ENCODE measurements at regions not wholly inside any gene's neighbourhood (a gene's known extent, or its start where the extent isn't known, plus 50 kb on each side); places are given as distances from the start of the nearest gene placed in this dataset.
"Not testable (repeated sequence)": the region's sequence is repeated elsewhere in the genome, so short reads cannot be mapped to it uniquely, and the experiment has no call there.

GRCh38 chr5:103909391-103909790 is 346.8 kb upstream of the NUDT12 start:
- no peak for DNase-seq

GRCh38 chr5:103908336-103909080 is 345.9 kb upstream of the NUDT12 start:
- DNase-seq = no peak

- no peak for DNase-seq
Observed at GRCh38 chr5:103907001-103907400, 344.4 kb upstream of the NUDT12 start.

- no peak for DNase-seq
Observed at GRCh38 chr5:103904651-103905050, 342.1 kb upstream of the NUDT12 start.

GRCh38 chr5:103902893-103903292 is 340.3 kb upstream of the NUDT12 start:
- DNase-seq = no peak

- no peak for DNase-seq
Observed at GRCh38 chr5:103901885-103902284, 339.3 kb upstream of the NUDT12 start.

GRCh38 chr5:103896593-103896992 is 334.0 kb upstream of the NUDT12 start:
- DNase-seq = no peak

- no peak for DNase-seq
Observed at GRCh38 chr5:103895738-103896137, 333.1 kb upstream of the NUDT12 start.

GRCh38 chr5:103894882-103895281 is 332.3 kb upstream of the NUDT12 start:
- DNase-seq = no peak

- no peak for DNase-seq
Observed at GRCh38 chr5:103891151-103891550, 328.6 kb upstream of the NUDT12 start.

- no peak for DNase-seq
Observed at GRCh38 chr5:103890313-103890712, 327.7 kb upstream of the NUDT12 start.

- no peak for DNase-seq
Observed at GRCh38 chr5:103889500-103890209, 327.1 kb upstream of the NUDT12 start.

- DNase-seq = no peak
Observed at GRCh38 chr5:103886826-103887225, 324.2 kb upstream of the NUDT12 start.

GRCh38 chr5:103883143-103883542 is 320.6 kb upstream of the NUDT12 start:
- DNase-seq = no peak

GRCh38 chr5:103881560-103881959 is 319.0 kb upstream of the NUDT12 start:
- no peak for DNase-seq

GRCh38 chr5:103867857-103868598 is 305.4 kb upstream of the NUDT12 start:
- DNase-seq = no peak

- no peak for DNase-seq
Observed at GRCh38 chr5:103866169-103866568, 303.6 kb upstream of the NUDT12 start.

- DNase-seq = no peak
Observed at GRCh38 chr5:103862398-103862797, 299.8 kb upstream of the NUDT12 start.

GRCh38 chr5:103860327-103860726 is 297.7 kb upstream of the NUDT12 start:
- DNase-seq = no peak

- not testable (repeated sequence) for DNase-seq
Observed at GRCh38 chr5:103858367-103858766, 295.8 kb upstream of the NUDT12 start.

GRCh38 chr5:103851091-103851490 is 288.5 kb upstream of the NUDT12 start:
- no peak for DNase-seq

GRCh38 chr5:103849934-103850333 is 287.3 kb upstream of the NUDT12 start:
- no peak for DNase-seq

GRCh38 chr5:103847060-103847459 is 284.5 kb upstream of the NUDT12 start:
- no peak for DNase-seq

GRCh38 chr5:103842936-103843335 is 280.3 kb upstream of the NUDT12 start:
- no peak for DNase-seq
